ENCODE measurements at regions not wholly inside any gene's neighbourhood (a gene's known extent, or its start where the extent isn't known, plus 50 kb on each side); places are given as distances from the start of the nearest gene placed in this dataset.

DNA sequence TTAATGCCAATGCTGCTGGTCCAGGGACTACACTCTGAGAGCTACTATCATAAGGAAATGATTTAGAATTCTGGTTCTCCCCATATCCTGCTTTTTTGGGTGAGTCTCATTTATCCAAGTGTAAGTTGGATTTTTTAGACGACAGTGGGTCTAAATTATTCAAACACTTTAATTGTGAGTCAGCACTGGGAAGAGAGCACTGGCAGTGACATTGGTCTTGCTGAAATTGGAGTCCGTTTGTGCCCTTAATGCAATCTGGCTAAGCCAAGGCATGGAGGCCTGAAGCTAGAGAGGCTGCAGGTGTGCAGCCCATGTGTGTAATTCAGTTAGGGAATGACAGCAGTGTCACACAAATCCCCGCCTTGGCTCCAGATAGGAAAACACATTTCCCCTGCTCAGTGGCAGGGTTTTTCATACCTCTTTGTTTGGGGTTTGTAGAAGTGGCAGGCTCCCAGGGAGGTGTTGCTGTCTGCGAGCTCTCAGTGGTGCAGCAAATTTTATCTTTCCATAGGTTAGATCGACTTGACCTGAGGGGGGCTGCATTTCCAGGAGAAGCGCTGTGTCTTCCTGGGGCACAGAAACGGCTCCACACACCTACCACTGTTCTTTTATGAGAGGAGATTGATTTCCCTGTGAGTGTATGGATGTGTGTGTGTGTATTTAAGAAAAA, 197.7 kb downstream of the CD47 start:
- no peak overlapping the region for H3K27ac Mint-ChIP-seq
- DNase-seq (ENCODE audit: extremely low spot score, unreplicated experiment) = no peak
- TF ChIP-seq, protein P1, sequence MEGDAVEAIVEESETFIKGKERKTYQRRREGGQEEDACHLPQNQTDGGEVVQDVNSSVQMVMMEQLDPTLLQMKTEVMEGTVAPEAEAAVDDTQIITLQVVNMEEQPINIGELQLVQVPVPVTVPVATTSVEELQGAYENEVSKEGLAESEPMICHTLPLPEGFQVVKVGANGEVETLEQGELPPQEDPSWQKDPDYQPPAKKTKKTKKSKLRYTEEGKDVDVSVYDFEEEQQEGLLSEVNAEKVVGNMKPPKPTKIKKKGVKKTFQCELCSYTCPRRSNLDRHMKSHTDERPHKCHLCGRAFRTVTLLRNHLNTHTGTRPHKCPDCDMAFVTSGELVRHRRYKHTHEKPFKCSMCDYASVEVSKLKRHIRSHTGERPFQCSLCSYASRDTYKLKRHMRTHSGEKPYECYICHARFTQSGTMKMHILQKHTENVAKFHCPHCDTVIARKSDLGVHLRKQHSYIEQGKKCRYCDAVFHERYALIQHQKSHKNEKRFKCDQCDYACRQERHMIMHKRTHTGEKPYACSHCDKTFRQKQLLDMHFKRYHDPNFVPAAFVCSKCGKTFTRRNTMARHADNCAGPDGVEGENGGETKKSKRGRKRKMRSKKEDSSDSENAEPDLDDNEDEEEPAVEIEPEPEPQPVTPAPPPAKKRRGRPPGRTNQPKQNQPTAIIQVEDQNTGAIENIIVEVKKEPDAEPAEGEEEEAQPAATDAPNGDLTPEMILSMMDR (conservative IDR thresholded peaks at IDR 0.05) = no peak
- peaks cover 20% of the 10 kb centered on the region for H3K4me1 Mint-ChIP-seq (ENCODE audit: unreplicated experiment)
- H3K27me3 Mint-ChIP-seq = peaks cover 11% of the 10 kb centered on the region
- peaks cover 3% of the 10 kb centered on the region for H3K36me3 Mint-ChIP-seq
- H3K9me3 Mint-ChIP-seq = peaks cover 8% of the 10 kb centered on the region
- H3K4me3 Mint-ChIP-seq = no peak overlapping the region

DNA sequence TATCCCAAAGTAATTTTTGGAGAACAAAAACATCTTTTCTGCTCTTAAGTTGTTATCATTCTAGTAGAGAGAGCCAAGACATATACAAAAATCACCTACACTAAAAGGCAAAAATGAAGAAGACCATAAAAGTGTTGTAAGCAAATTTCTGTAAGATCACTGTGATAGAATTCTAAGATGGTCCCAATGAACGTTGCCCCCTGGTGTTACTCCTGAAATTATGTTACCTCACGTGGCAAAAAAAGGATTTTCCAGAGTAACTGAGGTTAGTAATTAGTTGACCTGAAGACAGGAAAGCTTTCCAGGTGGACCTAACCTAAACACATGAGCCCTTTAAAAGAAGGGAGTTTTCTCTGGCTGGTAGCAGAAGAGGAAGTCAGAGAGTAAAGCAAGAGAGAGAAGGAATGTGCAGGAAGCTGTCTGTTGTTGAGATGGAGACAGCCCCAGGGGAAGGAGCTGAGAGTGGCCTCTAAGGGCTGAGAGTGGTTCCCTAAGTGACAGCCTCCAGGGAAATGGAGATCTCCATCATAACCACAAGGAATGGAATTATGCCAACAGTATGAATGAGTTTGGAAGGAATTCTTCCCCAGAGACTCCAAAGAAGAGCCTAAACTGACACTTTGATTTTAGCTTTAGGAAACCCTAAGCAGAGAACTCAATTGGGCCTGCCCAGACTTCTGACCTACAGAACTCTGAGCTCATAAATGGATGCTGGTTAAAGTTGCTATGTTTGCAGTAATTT, 205.9 kb downstream of the CD47 start:
- Mint-ChIP-seq H3K9me3 (peaks cover 8% of the 10 kb centered on the region), H3K27ac (no peak overlapping the region), H3K27me3 (no peaks in the 10 kb centered on the region), H3K36me3 (peaks cover 3% of the 10 kb centered on the region), H3K4me3 (no peak overlapping the region), H3K4me1 (ENCODE audit: unreplicated experiment) (peaks cover 3% of the 10 kb centered on the region)
- DNase-seq (ENCODE audit: extremely low spot score, unreplicated experiment) = no peak
- TF ChIP-seq, protein P1 (conservative IDR thresholded peaks at IDR 0.05) = peak; percentile 48

DNA sequence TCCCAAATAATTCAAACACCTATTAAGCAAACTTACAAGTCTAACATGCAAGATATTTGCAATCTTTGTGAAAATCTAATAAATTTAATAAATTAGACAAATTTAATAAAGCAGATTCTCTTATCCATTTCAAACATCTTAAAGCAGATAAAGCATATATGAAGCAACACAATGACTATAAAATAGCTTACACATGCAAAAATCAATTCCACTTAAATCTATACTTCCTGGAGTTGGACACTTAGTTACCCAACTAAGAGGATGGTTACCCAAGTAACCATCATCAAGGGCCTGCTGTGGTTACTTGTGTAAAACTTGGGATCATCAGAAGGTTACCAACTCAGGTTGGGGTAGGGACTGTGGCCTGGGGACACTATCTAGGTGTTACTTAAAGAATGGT, 206.8 kb downstream of the CD47 start:
- Mint-ChIP-seq H3K4me1 (ENCODE audit: unreplicated experiment) (peaks cover 3% of the 10 kb centered on the region), H3K27me3 (no peaks in the 10 kb centered on the region), H3K9me3 (peaks cover 1% of the 10 kb centered on the region), H3K27ac (no peak overlapping the region), H3K4me3 (no peak overlapping the region), H3K36me3 (peaks cover under 1% of the 10 kb centered on the region)
- no peak for DNase-seq (ENCODE audit: extremely low spot score, unreplicated experiment)
- TF ChIP-seq, protein P1 (conservative IDR thresholded peaks at IDR 0.05) = no peak

DNA sequence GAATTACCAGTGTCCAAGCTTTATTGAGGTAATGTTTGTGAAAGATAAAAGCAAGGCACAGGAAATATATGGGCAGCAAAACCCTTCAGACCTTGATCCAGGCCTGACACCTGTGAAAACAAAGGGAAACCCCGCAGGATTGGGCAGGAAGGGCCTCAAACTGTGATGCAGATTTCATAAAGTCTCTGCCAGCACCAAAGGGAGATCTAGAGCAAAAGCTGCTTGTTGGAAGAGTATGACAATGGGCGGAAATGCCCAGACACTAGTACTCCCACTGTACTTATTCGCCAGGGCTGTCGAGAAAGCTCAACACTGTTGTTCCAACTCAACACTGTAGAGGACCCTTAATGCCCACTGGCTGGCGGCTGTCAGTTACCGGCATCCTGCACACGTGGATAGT, 207.9 kb downstream of the CD47 start:
- Mint-ChIP-seq H3K27ac (no peak overlapping the region), H3K9me3 (no peaks in the 10 kb centered on the region), H3K36me3 (no peaks in the 10 kb centered on the region), H3K27me3 (no peaks in the 10 kb centered on the region), H3K4me1 (ENCODE audit: unreplicated experiment) (peaks cover 3% of the 10 kb centered on the region), H3K4me3 (no peak overlapping the region)
- DNase-seq (ENCODE audit: extremely low spot score, unreplicated experiment) = no peak
- TF ChIP-seq, protein P1 (conservative IDR thresholded peaks at IDR 0.05) = no peak

DNA sequence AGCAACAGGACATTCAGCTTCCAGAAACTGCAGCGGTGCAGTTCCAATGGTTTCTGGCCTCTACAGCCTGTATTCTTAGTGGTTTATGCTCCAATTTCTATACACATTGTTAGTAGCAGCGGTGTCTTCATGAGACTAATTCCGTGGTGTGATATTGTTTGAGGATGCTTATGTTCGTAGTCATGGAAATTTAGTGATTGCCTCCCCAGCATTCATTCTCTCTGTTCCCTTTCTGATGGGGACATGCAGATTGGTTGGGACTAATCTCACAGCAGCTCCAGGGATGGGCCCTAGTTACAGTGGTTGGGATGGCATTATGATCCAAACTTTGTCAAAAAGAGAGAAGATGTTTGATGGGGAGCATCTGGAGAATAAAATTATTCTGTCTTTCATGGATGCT, 208.6 kb downstream of the CD47 start:
- TF ChIP-seq, protein P1 (conservative IDR thresholded peaks at IDR 0.05) = no peak
- no peaks in the 10 kb centered on the region for H3K36me3 Mint-ChIP-seq
- H3K4me3 Mint-ChIP-seq = no peak overlapping the region
- DNase-seq (ENCODE audit: extremely low spot score, unreplicated experiment) = no peak
- H3K4me1 Mint-ChIP-seq (ENCODE audit: unreplicated experiment) = peaks cover 3% of the 10 kb centered on the region
- no peaks in the 10 kb centered on the region for H3K27me3 Mint-ChIP-seq
- H3K27ac Mint-ChIP-seq = no peak overlapping the region
- H3K9me3 Mint-ChIP-seq = no peaks in the 10 kb centered on the region
